Stimulated activated CD4-positive, alpha-beta T cell treated with anti-CD3 and anti-CD28 coated beads, Interleukin-4, amount 100 ng/mL, for 24 hours (primary cell): ENCODE measurements at regions not wholly inside any gene's neighbourhood (a gene's known extent, or its start where the extent isn't known, plus 50 kb on each side); places are given as distances from the start of the nearest gene placed in this dataset.
"Not testable (repeated sequence)": the region's sequence is repeated elsewhere in the genome, so short reads cannot be mapped to it uniquely, and the experiment has no call there.

ENCODE experiments used
- DNase-seq: peaks from one replicate; pipeline ENCODE4 v3.0.0-alpha.2; 2020

- no peak for DNase-seq
These were observed 253.7 kb upstream of the RASGRP1 start for GRCh38 chr15:38818157-38818790.

GRCh38 chr15:38819387-38819950 is 254.9 kb upstream of the RASGRP1 start:
- DNase-seq = no peak

DNA sequence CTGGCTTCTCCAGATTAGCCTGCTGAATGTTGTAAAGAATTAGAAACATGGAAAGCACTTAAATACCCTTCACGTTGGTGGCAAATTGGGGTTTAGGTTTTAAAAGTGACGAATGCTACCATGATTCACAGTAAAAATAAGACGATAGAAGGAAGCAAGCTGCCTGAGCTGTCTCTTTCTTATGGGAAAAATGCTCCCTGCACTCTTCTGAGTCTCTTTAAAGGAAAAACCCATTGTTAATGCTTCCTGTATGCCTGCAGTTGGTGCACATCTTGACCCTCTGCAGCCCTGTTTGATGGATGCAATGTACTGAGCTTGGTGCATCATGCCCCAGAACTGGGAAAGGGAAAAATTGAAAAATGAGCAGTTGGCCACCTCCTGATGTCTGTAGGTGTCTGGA is 258.6 kb upstream of the RASGRP1 start:
- no peak for DNase-seq

GRCh38 chr15:38824719-38825118 is 260.1 kb upstream of the RASGRP1 start:
- no peak for DNase-seq

DNA sequence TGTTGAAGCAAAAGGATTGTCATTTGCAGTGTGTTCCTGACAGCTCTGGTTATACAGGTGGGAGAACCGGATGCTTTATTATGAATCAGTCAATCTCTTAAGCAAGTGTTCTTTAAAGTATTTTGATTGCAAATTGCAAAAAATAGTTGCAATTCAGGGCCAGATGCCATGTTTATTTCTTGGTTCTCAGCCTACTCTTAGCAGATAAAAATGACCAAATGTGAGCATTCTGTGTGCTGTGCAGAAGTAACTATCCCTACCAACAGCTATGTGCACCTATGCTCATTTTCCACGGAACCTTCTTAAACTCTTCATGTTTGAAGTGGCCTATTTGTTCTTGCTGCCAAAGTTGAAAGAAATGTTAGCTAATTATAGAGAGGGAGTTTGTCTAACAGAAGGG is 262.3 kb upstream of the RASGRP1 start:
- DNase-seq = no peak

- no peak for DNase-seq
These were observed 263.5 kb upstream of the RASGRP1 start for GRCh38 chr15:38828031-38828532.

- DNase-seq = no peak
These were observed 264.5 kb upstream of the RASGRP1 start for GRCh38 chr15:38829086-38829485.

- DNase-seq = no peak
These were observed 277.6 kb upstream of the RASGRP1 start for GRCh38 chr15:38842226-38842625.

DNA sequence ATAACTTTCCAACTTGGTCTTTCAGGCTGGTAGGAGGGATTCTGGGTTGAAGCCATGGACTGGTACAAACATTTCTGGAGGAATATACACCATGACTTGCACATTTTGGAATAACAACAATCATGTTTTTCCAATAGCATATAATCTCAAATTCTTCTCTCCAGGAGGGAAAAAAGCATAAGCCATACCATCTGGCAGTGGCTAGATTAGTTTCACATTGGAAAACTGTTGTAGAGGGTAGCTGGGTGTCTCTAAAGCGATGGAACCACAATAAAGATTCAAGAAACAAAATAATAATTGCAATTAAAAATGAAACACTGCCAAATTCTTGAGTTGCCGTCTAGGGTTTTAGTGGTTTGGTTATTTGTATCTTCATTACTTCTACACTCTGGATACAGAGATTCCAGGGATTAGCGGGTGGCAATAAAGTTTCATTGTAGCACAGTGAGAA is 278.5 kb upstream of the RASGRP1 start:
- DNase-seq = no peak

GRCh38 chr15:38843736-38844590 is 279.3 kb upstream of the RASGRP1 start:
- DNase-seq = no peak

DNA sequence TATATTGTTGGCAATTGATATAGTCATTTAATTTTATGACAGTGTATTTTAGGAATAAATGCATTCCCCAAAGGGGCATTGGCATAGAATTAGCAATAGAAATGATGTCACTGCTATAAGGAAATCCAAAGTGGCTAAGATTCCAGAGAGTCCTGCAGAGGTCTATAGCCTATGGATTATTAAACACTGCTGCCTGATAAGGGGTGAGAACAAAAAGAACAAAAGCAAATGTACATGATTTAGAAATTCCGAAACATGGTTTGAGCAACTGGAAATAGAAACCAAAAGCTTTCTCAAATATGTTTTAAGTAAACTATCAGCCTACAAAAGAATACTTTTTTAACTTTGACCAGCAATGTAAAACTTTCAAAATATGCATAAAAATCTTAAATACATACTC is 280.1 kb upstream of the RASGRP1 start:
- no peak for DNase-seq

DNA sequence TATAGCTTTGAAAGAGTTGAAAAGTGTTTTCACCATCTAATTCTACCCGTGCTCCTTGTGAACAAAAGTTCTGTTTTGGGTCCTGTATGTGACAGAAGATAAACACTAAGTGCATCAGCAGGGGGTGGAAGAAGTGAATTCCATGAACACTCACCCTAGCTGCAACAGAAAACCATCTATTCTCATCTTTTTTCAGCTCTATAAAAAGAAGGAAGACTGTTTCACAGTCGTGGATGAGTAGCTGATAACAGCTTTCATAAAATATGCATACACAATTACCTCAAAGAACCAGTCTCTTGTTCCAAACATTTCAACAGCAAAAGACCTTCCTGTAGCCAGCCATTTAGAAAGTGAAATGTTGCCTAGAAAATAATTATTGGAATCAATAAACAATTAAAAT is 281.7 kb upstream of the RASGRP1 start:
- DNase-seq = no peak

DNA sequence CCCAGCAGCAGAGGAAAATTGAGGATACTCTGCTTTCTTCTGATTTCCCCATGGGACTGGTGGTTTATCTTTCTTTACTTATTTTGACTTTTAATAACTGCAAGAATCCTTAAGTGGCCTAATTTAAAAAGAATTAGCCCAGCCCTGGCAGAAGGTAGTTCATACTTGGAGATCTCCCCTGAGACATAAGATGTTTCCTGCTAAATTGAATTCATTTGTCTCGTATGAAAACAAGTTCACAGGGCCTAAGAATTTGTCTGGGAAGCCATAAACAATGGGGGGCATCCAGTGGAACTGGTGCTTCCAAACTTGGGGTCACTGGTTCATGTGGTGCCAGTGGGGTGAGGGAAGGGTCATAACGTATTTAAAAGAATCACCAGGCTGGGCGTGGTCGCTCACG is 283.1 kb upstream of the RASGRP1 start:
- DNase-seq = no peak

DNA sequence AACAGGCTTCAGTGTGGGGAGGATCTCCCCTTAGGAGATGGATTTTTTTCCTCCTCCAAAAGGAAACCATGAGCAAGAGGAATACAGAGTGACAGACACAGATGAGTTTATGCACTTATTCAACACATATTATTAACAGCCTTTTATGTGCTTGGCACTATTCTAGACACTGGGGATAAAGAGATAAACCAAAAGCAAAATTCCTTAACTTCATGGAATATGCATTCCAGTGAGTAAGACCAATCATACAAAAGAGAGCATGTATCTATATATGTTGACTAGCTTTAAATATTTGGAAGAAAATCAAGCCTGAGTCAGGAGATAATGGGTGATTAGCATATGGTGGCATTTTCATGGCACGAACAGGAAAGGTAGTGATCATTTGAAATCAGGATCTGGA is 284.4 kb upstream of the RASGRP1 start:
- no peak for DNase-seq

- not testable (repeated sequence) for DNase-seq
These were observed 287.6 kb upstream of the RASGRP1 start for GRCh38 chr15:38852188-38852587.

GRCh38 chr15:38853608-38854007 is 289.0 kb upstream of the RASGRP1 start:
- DNase-seq = peak; percentile 15

DNA sequence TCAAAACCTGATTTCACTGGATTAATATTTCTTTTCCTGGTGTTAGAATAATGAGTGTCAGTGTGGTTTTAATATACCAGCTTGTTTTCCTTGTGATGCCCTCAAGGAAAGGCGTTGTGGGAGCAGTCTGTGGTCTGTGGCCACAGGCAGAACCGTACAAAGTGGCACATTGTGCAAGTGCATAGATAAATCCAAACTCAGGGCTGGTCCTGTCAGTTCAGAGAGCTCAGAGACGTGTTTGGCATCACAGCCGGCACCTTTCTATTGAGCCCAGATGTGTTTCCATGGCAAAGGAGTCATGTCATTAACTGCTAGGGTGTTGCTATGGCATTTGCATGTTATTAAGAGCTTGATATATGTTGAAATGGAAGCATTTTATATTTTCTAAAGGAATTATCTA is 289.9 kb upstream of the RASGRP1 start:
- DNase-seq = no peak

DNA sequence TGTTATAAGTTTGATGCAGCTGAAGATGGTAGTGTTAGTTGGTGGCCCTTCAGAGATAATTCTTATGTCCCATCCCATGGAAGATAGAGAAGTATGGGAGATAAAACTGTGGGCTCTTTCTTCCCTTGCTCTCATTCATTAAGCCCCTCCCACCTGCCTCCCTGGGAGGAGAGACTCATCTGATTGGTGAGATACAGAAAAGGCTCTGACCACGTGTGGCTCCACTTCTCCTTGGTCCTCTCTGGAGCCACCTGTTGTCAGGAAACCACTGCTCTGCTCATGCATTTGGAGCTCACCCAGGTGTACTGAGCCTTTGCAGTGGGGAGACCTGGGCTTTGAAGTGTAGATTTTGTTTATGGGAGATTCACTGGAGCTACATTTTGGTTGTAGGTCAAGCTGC is 293.2 kb upstream of the RASGRP1 start:
- no peak for DNase-seq

GRCh38 chr15:38859574-38859973 is 295.0 kb upstream of the RASGRP1 start:
- no peak for DNase-seq

DNA sequence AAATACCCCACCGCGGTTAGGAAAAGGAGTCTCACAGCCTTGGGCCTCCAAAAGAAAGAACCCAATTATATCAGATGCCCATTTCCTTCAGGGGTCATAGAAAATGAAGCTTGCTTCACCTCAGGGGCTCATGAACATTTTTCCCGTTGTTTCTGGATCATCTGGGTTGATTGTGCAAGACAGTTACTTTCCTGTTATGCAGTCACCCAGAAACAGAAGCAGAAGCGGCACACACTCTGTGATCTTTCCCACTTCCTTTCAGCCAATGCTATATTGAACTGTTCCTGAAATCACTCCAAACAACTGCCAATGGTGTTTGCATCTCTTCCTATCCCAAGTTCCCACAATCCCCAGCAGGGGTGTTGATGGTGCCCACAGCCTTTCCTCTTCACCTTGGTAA is 295.6 kb upstream of the RASGRP1 start:
- no peak for DNase-seq

DNA sequence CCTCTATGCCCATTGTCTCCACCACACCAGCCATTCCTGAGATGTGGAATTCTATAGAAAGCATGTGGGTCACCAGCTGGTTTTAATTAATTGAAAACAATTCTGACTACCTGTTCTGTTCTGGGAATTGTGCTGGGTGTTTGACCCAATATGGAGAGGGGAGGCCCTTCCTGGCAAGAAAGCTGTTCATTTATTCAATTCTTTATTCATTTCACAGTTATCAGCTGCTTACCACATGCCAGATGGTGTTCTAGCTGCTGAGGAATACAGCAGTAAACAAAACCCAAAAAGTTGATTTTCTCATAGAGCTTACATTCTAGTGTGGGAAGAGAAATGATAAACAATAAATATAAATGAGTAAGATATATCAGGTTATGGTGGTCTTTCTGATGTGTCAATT is 296.1 kb upstream of the RASGRP1 start:
- no peak for DNase-seq

DNA sequence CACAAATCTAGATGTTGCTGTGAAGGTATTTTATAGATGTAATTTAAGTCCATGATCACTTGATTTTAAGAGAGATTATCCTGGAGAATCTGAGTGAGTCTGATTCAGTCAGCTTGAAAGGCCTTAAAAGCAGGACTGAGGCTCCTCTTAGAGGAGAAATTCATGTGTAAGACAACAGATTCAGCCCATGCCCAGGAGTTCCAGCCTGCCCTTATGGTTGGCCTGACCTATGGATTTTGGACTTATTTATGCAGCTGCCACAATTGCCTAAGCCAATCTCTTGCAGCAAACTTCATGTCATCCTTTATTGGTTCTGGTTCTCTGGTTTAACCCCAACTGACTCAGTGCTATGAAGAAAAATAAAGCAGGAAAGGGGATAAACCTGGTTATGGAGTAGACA is 296.5 kb upstream of the RASGRP1 start:
- DNase-seq = no peak

DNA sequence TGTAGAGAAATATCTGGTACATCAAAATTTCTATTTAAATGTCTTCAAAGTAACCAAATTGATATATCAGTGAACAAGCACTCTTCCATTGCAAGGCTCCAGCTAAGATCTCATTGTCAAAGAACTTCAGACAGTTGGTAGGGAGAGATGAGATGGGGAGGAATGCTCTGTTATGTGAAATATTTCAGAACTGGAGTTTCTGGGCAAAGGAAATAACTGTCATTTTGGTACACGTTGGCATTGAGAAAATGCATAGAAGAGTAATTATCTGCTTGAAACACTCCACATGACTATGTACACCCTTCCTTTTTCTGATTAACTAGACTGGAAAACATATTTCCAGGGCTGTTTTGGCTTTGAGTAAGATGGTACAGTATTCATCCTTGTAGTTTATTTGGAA is 297.5 kb upstream of the RASGRP1 start:
- DNase-seq = no peak

GRCh38 chr15:38863381-38863780 is 298.8 kb upstream of the RASGRP1 start:
- DNase-seq = no peak
